WTC11 (cell line): ENCODE measurements at regions not wholly inside any gene's neighbourhood (a gene's known extent, or its start where the extent isn't known, plus 50 kb on each side); places are given as distances from the start of the nearest gene placed in this dataset.

Experiments
- ATAC-seq: fragments of 200-7000 bp; cut with Tn5 transposase; 2 replicates; pipeline ENCODE4 v1.10.0; 2021; ENCODE audit warnings: mild to moderate bottlenecking, moderate library complexity
- CTCF ChIA-PET: fragments of 300-600 bp; sonication (Branson Sonifier 250); formaldehyde crosslinking; loops from one replicate; lab custom pipeline; 2021; ENCODE audit warnings: antibody characterized with exemption; lab: Charles Lee
- POLR2A ChIA-PET: fragments of 350-600 bp; sonication (Branson Sonifier 250); formaldehyde crosslinking; loops from one replicate; lab custom pipeline; 2021; ENCODE audit warnings: antibody characterized with exemption; lab: Charles Lee
- DNase-seq: peaks from one replicate; pipeline ENCODE4 v3.0.0; 2021; ENCODE audit warnings: low spot score
- H3K27ac Mint-ChIP-seq: 2 replicates; pipeline ENCODE4 v1.8.0; 2021; ENCODE audit warnings: mixed read lengths
- H3K27me3 Mint-ChIP-seq: 2 replicates; pipeline ENCODE4 v1.8.0; 2021; ENCODE audit warnings: low read depth, mild to moderate bottlenecking, moderate library complexity, mixed read lengths
- H3K36me3 Mint-ChIP-seq: 2 replicates; pipeline ENCODE4 v1.8.0; 2021; ENCODE audit warnings: mixed read lengths
- H3K4me1 Mint-ChIP-seq: 2 replicates; pipeline ENCODE4 v1.8.0; 2022; ENCODE audit warnings: mixed read lengths
- H3K4me3 Mint-ChIP-seq: 2 replicates; pipeline ENCODE4 v1.8.0; 2021; ENCODE audit warnings: mild to moderate bottlenecking, moderate library complexity, mixed read lengths
- H3K9me3 Mint-ChIP-seq: 2 replicates; pipeline ENCODE4 v1.8.0; 2021; ENCODE audit warnings: mixed read lengths
- ATF1 ChIP-seq: sonication (generic); formaldehyde crosslinking; IDR thresholded peaks from 2 replicates; pipeline ENCODE4 v1.8.1; 2023; ENCODE audit warnings: mild to moderate bottlenecking, moderate library complexity, missing genetic modification reagents
- EMX1 ChIP-seq: fragments of 250-450 bp; sonication (Bioruptor Pico); IDR thresholded peaks from 2 replicates; pipeline ENCODE4 v1.8.0; 2021; ENCODE audit warnings: mild to moderate bottlenecking
- FOXP1 ChIP-seq: sonication (generic); formaldehyde crosslinking; IDR thresholded peaks from 2 replicates; pipeline ENCODE4 v1.8.0; 2022; ENCODE audit warnings: missing genetic modification reagents, mild to moderate bottlenecking, moderate library complexity, borderline replicate concordance
- GTF2I ChIP-seq: fragments of 250-450 bp; sonication (Bioruptor Pico); conservative IDR thresholded peaks from 2 replicates; pipeline ENCODE4 v1.4.0; 2021; ENCODE audit warnings: mild to moderate bottlenecking
- HMGA2 ChIP-seq: fragments of 250-450 bp; sonication (Bioruptor Pico); IDR thresholded peaks from 2 replicates; pipeline ENCODE4 v1.4.0; 2021; ENCODE audit warnings: mild to moderate bottlenecking, moderate library complexity
- MXD4 ChIP-seq: fragments of 250-450 bp; sonication (Bioruptor Pico); IDR thresholded peaks from 2 replicates; pipeline ENCODE4 v1.8.0; 2021; ENCODE audit warnings: mild to moderate bottlenecking, moderate library complexity, borderline replicate concordance
- NFATC4 ChIP-seq: fragments of 250-450 bp; sonication (Bioruptor Pico); IDR thresholded peaks from 2 replicates; pipeline ENCODE4 v1.9.0; 2021; ENCODE audit warnings: mild to moderate bottlenecking
- NR3C1 ChIP-seq: sonication (generic); formaldehyde crosslinking; conservative IDR thresholded peaks from 2 replicates; pipeline ENCODE4 v1.8.1; 2023; ENCODE audit warnings: low read depth, mild to moderate bottlenecking, missing genetic modification reagents
- SOX15 ChIP-seq: fragments of 250-450 bp; sonication (Bioruptor Pico); IDR thresholded peaks from 2 replicates; pipeline ENCODE4 v1.9.0; 2021; ENCODE audit warnings: mild to moderate bottlenecking
- SP1 ChIP-seq: sonication (generic); formaldehyde crosslinking; conservative IDR thresholded peaks from 2 replicates; pipeline ENCODE4 v1.8.1; 2022; ENCODE audit warnings: missing genetic modification reagents
- ZNF121 ChIP-seq: sonication (generic); formaldehyde crosslinking; IDR thresholded peaks from 2 replicates; pipeline ENCODE4 v1.8.0; 2023; ENCODE audit warnings: missing genetic modification reagents
- ZNF416 ChIP-seq: fragments of 250-450 bp; sonication (Bioruptor Pico); IDR thresholded peaks from 2 replicates; pipeline ENCODE4 v1.9.0; 2021; ENCODE audit warnings: mild to moderate bottlenecking, inconsistent platforms
- TF ChIP-seq, protein P1 (sequence below): sonication (generic); formaldehyde crosslinking; IDR thresholded peaks from 2 replicates; pipeline ENCODE4 v1.8.1; 2022; ENCODE audit warnings: mild to moderate bottlenecking, moderate library complexity, missing genetic modification reagents
- TF ChIP-seq, protein P2 (sequence below): sonication (generic); formaldehyde crosslinking; IDR thresholded peaks from 2 replicates; pipeline ENCODE4 v1.8.1; 2023; ENCODE audit warnings: mild to moderate bottlenecking, missing genetic modification reagents, borderline replicate concordance
- TF ChIP-seq, protein P3 (sequence below): sonication (generic); formaldehyde crosslinking; IDR thresholded peaks from 2 replicates; pipeline ENCODE4 v1.8.0; 2022; ENCODE audit warnings: mild to moderate bottlenecking, missing genetic modification reagents
- TF ChIP-seq, protein P4 (sequence below): sonication (generic); formaldehyde crosslinking; IDR thresholded peaks from 2 replicates; pipeline ENCODE4 v1.8.1; 2023; ENCODE audit warnings: mild to moderate bottlenecking, missing genetic modification reagents
- TF ChIP-seq, protein P5 (sequence below): fragments of 200-600 bp; IDR thresholded peaks from 2 replicates; pipeline ENCODE4 v1.8.0; 2022; ENCODE audit warnings: antibody characterized with exemption
- TF ChIP-seq, protein P6 (sequence below): sonication (generic); formaldehyde crosslinking; IDR thresholded peaks from 2 replicates; pipeline ENCODE4 v1.8.1; 2022; ENCODE audit warnings: low read depth, missing genetic modification reagents, borderline replicate concordance
- TF ChIP-seq, protein P7 (sequence below): fragments of 250-450 bp; sonication (Bioruptor Pico); IDR thresholded peaks from 2 replicates; pipeline ENCODE4 v1.8.0; 2021; ENCODE audit warnings: mild to moderate bottlenecking
- TF ChIP-seq, protein P8 (sequence below): sonication (generic); formaldehyde crosslinking; IDR thresholded peaks from 2 replicates; pipeline ENCODE4 v1.8.0; 2022; ENCODE audit warnings: mild to moderate bottlenecking, missing genetic modification reagents

DNA sequence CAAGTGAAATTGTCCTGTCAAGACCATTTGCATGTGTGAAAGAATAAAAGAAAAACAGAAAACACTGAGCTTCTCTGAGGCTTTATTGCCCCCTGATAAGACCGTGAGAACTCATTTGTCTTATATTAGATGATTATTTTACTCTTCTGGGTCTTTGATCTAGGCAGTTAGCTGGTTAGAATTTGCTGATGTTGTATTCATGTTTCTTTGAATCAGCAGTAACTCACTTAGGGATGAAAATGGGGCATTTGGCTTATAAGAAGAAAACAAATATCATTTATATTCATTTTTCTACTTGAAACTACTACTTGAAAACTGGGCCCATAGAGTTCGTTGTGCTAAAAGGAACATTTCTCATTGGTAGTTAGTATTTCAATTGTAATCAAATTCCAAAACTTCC is 93.1 kb upstream of the RBFOX1 start:
- Mint-ChIP-seq H3K9me3 (peaks cover 83% of the 10 kb centered on the region), H3K4me3 (no peak overlapping the region), H3K36me3 (peaks cover 76% of the 10 kb centered on the region), H3K27ac (no peak overlapping the region), H3K4me1 (no peaks in the 10 kb centered on the region), H3K27me3 (peaks cover 3% of the 10 kb centered on the region)
- ATAC-seq (no peak), DNase-seq (no peak)
- POLR2A ChIA-PET, result no interaction called here
- CTCF ChIA-PET, result no interaction called here
- TF ChIP-seq, protein P1, sequence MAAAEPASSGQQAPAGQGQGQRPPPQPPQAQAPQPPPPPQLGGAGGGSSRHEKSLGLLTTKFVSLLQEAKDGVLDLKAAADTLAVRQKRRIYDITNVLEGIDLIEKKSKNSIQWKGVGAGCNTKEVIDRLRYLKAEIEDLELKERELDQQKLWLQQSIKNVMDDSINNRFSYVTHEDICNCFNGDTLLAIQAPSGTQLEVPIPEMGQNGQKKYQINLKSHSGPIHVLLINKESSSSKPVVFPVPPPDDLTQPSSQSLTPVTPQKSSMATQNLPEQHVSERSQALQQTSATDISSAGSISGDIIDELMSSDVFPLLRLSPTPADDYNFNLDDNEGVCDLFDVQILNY, result no peak
- TF ChIP-seq, protein P2, sequence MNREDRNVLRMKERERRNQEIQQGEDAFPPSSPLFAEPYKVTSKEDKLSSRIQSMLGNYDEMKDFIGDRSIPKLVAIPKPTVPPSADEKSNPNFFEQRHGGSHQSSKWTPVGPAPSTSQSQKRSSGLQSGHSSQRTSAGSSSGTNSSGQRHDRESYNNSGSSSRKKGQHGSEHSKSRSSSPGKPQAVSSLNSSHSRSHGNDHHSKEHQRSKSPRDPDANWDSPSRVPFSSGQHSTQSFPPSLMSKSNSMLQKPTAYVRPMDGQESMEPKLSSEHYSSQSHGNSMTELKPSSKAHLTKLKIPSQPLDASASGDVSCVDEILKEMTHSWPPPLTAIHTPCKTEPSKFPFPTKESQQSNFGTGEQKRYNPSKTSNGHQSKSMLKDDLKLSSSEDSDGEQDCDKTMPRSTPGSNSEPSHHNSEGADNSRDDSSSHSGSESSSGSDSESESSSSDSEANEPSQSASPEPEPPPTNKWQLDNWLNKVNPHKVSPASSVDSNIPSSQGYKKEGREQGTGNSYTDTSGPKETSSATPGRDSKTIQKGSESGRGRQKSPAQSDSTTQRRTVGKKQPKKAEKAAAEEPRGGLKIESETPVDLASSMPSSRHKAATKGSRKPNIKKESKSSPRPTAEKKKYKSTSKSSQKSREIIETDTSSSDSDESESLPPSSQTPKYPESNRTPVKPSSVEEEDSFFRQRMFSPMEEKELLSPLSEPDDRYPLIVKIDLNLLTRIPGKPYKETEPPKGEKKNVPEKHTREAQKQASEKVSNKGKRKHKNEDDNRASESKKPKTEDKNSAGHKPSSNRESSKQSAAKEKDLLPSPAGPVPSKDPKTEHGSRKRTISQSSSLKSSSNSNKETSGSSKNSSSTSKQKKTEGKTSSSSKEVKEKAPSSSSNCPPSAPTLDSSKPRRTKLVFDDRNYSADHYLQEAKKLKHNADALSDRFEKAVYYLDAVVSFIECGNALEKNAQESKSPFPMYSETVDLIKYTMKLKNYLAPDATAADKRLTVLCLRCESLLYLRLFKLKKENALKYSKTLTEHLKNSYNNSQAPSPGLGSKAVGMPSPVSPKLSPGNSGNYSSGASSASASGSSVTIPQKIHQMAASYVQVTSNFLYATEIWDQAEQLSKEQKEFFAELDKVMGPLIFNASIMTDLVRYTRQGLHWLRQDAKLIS, result no peak
- TF ChIP-seq GTF2I (CRISPR knock-in tag) (no peak), FOXP1 (CRISPR knock-in tag) (no peak), NFATC4 (CRISPR knock-in tag) (no peak)
- TF ChIP-seq, protein P3, sequence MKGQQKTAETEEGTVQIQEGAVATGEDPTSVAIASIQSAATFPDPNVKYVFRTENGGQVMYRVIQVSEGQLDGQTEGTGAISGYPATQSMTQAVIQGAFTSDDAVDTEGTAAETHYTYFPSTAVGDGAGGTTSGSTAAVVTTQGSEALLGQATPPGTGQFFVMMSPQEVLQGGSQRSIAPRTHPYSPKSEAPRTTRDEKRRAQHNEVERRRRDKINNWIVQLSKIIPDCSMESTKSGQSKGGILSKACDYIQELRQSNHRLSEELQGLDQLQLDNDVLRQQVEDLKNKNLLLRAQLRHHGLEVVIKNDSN (CRISPR knock-in tag), result no peak
- TF ChIP-seq, protein P4, sequence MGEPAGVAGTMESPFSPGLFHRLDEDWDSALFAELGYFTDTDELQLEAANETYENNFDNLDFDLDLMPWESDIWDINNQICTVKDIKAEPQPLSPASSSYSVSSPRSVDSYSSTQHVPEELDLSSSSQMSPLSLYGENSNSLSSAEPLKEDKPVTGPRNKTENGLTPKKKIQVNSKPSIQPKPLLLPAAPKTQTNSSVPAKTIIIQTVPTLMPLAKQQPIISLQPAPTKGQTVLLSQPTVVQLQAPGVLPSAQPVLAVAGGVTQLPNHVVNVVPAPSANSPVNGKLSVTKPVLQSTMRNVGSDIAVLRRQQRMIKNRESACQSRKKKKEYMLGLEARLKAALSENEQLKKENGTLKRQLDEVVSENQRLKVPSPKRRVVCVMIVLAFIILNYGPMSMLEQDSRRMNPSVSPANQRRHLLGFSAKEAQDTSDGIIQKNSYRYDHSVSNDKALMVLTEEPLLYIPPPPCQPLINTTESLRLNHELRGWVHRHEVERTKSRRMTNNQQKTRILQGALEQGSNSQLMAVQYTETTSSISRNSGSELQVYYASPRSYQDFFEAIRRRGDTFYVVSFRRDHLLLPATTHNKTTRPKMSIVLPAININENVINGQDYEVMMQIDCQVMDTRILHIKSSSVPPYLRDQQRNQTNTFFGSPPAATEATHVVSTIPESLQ (CRISPR knock-in tag), result no peak
- TF ChIP-seq, protein P5, sequence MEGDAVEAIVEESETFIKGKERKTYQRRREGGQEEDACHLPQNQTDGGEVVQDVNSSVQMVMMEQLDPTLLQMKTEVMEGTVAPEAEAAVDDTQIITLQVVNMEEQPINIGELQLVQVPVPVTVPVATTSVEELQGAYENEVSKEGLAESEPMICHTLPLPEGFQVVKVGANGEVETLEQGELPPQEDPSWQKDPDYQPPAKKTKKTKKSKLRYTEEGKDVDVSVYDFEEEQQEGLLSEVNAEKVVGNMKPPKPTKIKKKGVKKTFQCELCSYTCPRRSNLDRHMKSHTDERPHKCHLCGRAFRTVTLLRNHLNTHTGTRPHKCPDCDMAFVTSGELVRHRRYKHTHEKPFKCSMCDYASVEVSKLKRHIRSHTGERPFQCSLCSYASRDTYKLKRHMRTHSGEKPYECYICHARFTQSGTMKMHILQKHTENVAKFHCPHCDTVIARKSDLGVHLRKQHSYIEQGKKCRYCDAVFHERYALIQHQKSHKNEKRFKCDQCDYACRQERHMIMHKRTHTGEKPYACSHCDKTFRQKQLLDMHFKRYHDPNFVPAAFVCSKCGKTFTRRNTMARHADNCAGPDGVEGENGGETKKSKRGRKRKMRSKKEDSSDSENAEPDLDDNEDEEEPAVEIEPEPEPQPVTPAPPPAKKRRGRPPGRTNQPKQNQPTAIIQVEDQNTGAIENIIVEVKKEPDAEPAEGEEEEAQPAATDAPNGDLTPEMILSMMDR, result no peak

DNA sequence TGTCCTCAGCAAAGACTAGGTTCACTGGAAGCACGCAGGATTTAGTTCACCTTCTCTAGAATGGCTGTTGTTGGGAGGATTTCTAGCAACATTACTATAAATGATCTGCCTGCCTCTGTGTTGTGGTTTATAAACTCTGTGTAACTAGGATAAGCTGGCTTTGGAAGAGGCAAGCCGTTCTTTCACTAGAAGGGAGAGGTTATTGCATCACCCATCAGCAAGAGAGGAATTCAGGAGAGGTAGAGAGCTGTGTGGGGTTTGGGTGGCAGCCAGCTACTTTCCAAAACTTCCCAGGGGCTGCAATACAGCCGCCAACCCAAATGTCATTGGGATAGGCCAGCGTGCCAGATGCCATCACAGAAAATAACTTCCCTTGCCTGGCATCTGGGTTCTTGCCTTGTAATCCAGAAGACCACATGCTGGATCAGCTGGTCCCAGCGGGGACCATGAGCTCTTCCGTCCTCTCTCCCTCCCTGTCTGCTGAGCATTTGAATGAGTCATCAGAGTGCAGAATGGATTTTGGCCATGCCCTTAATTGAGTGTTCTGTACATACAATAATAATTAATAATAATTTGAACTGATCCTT is 95.7 kb upstream of the RBFOX1 start:
- ChIA-PET POLR2A (no interaction called here), CTCF (no interaction called here)
- no peak overlapping the region for H3K27ac Mint-ChIP-seq
- ATAC-seq, result no peak
- DNase-seq, result no peak
- TF ChIP-seq, protein P6, sequence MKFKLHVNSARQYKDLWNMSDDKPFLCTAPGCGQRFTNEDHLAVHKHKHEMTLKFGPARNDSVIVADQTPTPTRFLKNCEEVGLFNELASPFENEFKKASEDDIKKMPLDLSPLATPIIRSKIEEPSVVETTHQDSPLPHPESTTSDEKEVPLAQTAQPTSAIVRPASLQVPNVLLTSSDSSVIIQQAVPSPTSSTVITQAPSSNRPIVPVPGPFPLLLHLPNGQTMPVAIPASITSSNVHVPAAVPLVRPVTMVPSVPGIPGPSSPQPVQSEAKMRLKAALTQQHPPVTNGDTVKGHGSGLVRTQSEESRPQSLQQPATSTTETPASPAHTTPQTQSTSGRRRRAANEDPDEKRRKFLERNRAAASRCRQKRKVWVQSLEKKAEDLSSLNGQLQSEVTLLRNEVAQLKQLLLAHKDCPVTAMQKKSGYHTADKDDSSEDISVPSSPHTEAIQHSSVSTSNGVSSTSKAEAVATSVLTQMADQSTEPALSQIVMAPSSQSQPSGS (CRISPR knock-in tag), result no peak
- TF ChIP-seq ZNF121, result no peak
- TF ChIP-seq NR3C1 (CRISPR knock-in tag), result no peak
- TF ChIP-seq HMGA2 (CRISPR knock-in tag), result no peak
- no peak for TF ChIP-seq FOXP1 (CRISPR knock-in tag)
- no peak for TF ChIP-seq ATF1 (CRISPR knock-in tag)
- TF ChIP-seq, protein P7, sequence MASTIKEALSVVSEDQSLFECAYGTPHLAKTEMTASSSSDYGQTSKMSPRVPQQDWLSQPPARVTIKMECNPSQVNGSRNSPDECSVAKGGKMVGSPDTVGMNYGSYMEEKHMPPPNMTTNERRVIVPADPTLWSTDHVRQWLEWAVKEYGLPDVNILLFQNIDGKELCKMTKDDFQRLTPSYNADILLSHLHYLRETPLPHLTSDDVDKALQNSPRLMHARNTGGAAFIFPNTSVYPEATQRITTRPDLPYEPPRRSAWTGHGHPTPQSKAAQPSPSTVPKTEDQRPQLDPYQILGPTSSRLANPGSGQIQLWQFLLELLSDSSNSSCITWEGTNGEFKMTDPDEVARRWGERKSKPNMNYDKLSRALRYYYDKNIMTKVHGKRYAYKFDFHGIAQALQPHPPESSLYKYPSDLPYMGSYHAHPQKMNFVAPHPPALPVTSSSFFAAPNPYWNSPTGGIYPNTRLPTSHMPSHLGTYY, result no peak
- TF ChIP-seq, protein P8, sequence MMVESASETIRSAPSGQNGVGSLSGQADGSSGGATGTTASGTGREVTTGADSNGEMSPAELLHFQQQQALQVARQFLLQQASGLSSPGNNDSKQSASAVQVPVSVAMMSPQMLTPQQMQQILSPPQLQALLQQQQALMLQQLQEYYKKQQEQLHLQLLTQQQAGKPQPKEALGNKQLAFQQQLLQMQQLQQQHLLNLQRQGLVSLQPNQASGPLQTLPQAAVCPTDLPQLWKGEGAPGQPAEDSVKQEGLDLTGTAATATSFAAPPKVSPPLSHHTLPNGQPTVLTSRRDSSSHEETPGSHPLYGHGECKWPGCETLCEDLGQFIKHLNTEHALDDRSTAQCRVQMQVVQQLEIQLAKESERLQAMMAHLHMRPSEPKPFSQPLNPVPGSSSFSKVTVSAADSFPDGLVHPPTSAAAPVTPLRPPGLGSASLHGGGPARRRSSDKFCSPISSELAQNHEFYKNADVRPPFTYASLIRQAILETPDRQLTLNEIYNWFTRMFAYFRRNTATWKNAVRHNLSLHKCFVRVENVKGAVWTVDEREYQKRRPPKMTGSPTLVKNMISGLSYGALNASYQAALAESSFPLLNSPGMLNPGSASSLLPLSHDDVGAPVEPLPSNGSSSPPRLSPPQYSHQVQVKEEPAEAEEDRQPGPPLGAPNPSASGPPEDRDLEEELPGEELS (CRISPR knock-in tag), result no peak
- no peak for TF ChIP-seq MXD4 (CRISPR knock-in tag)
- no peak for TF ChIP-seq ZNF416 (CRISPR knock-in tag)
- no peak for TF ChIP-seq EMX1
- TF ChIP-seq, protein P1, result no peak
- no peak for TF ChIP-seq SOX15 (CRISPR knock-in tag)
- no peak for TF ChIP-seq SP1 (CRISPR knock-in tag)
- peaks cover 77% of the 10 kb centered on the region for H3K9me3 Mint-ChIP-seq
- peaks cover 72% of the 10 kb centered on the region for H3K36me3 Mint-ChIP-seq
- no peaks in the 10 kb centered on the region; the same call in 1 of the 2 replicates for H3K27me3 Mint-ChIP-seq
- H3K4me3 Mint-ChIP-seq, result no peak overlapping the region
- H3K4me1 Mint-ChIP-seq, result no peaks in the 10 kb centered on the region
